Right ventricle myocardium superior (tissue), 1 donor: ENCODE measurements at regions not wholly inside any gene's neighbourhood (a gene's known extent, or its start where the extent isn't known, plus 50 kb on each side); places are given as distances from the start of the nearest gene placed in this dataset.
"Not testable (repeated sequence)": the region's sequence is repeated elsewhere in the genome, so short reads cannot be mapped to it uniquely, and the experiment has no call there.

Experiments
- ATAC-seq: fragments of 200-7000 bp; cut with Tn5 transposase; one replicate; pipeline ENCODE4 v1.9.1; 2020; ENCODE audit warnings: mild to moderate bottlenecking; ENCODE audit not compliant: poor library complexity
- DNase-seq: peaks from one replicate; pipeline ENCODE4 v3.0.0-alpha.2; 2020
- intact Hi-C: fragments of 100-400 bp; cut with DNase I; formaldehyde crosslinking; loops from one replicate; pipeline ENCODE4 v1.11.2; 2022
- donor health status: DM: no; HTN: yes; CAD: no; lungs with severe emphysema.

GRCh38 chr9:79041266-79041665 lies 530.5 kb upstream of the TLE4 start:
- DNase-seq (no peak), ATAC-seq (no peak)
- intact Hi-C loops, result no loop called here

- no peak for DNase-seq
- no peak for ATAC-seq
- intact Hi-C loops, result no loop called here
These were observed 527.8 kb upstream of the TLE4 start for GRCh38 chr9:79043916-79044315.

- intact Hi-C loops, result no loop called here
- no peak for DNase-seq
- no peak for ATAC-seq
These were observed 525.4 kb upstream of the TLE4 start for GRCh38 chr9:79046401-79046800.

GRCh38 chr9:79049371-79049770 lies 522.4 kb upstream of the TLE4 start:
- ATAC-seq (no peak), DNase-seq (no peak)
- intact Hi-C loops, result no loop called here

GRCh38 chr9:79053598-79053997 lies 518.2 kb upstream of the TLE4 start:
- ATAC-seq, result no peak
- intact Hi-C loops, result no loop called here
- DNase-seq, result no peak

- DNase-seq (no peak), ATAC-seq (no peak)
- intact Hi-C loops, result no loop called here
These were observed 517.3 kb upstream of the TLE4 start for GRCh38 chr9:79054500-79054899.

- no peak for ATAC-seq
- intact Hi-C loops, result no loop called here
- no peak for DNase-seq
These were observed 515.7 kb upstream of the TLE4 start for GRCh38 chr9:79056041-79056440.

- DNase-seq, result no peak
- intact Hi-C loops, result no loop called here
These were observed 514.2 kb upstream of the TLE4 start for GRCh38 chr9:79057576-79057975.

GRCh38 chr9:79060766-79061165 lies 511.0 kb upstream of the TLE4 start:
- DNase-seq, result no peak
- intact Hi-C loops, result no loop called here
- ATAC-seq, result no peak

More at GRCh38 chr9:79057576-79057975, 514.2 kb upstream of the TLE4 start:
- ATAC-seq, result no peak

- DNase-seq (no peak), ATAC-seq (no peak)
- intact Hi-C loops, result no loop called here
These were observed 509.8 kb upstream of the TLE4 start for GRCh38 chr9:79061752-79062616.

- intact Hi-C loops, result no loop called here
- ATAC-seq (no peak), DNase-seq (no peak)
These were observed 498.6 kb upstream of the TLE4 start for GRCh38 chr9:79073201-79073600.

- ATAC-seq (no peak), DNase-seq (no peak)
- intact Hi-C loops, result no loop called here
These were observed 491.2 kb upstream of the TLE4 start for GRCh38 chr9:79080536-79080935.

- ATAC-seq (no peak), DNase-seq (no peak)
- intact Hi-C loops, result no loop called here
These were observed 488.1 kb upstream of the TLE4 start for GRCh38 chr9:79083621-79084020.

- no peak for DNase-seq
- intact Hi-C loops, result no loop called here
- no peak for ATAC-seq
These were observed 484.6 kb upstream of the TLE4 start for GRCh38 chr9:79087133-79087532.

GRCh38 chr9:79089054-79089560 lies 482.7 kb upstream of the TLE4 start:
- ATAC-seq, result no peak
- DNase-seq, result no peak
- intact Hi-C loops, result no loop called here

GRCh38 chr9:79089851-79090250 lies 481.9 kb upstream of the TLE4 start:
- ATAC-seq, DNase-seq, intact Hi-C loops: not testable (repeated sequence)

GRCh38 chr9:79103257-79103656 lies 468.5 kb upstream of the TLE4 start:
- ATAC-seq, result not testable (repeated sequence)

GRCh38 chr9:79104216-79104615 lies 467.5 kb upstream of the TLE4 start:
- DNase-seq (no peak), ATAC-seq (no peak)
- intact Hi-C loops, result no loop called here

More at GRCh38 chr9:79103257-79103656, 468.5 kb upstream of the TLE4 start:
- DNase-seq, intact Hi-C loops: not testable (repeated sequence)

- DNase-seq (no peak), ATAC-seq (no peak)
- intact Hi-C loops, result no loop called here
These were observed 466.8 kb upstream of the TLE4 start for GRCh38 chr9:79104951-79105350.

- intact Hi-C loops, result no loop called here
- DNase-seq (no peak), ATAC-seq (no peak)
These were observed 463.7 kb upstream of the TLE4 start for GRCh38 chr9:79107911-79108676.
